Neural crest cell (in vitro differentiated cells): ENCODE measurements at regions not wholly inside any gene's neighbourhood (a gene's known extent, or its start where the extent isn't known, plus 50 kb on each side); places are given as distances from the start of the nearest gene placed in this dataset.

Experiments
- DNase-seq: peaks from one replicate; pipeline ENCODE4 v3.0.0; 2021; ENCODE audit warnings: low read depth, mixed read lengths, low spot score
- H3K27ac Mint-ChIP-seq: one replicate; pipeline ENCODE4 v1.8.0; 2021; ENCODE audit warnings: mild to moderate bottlenecking, mixed read lengths; ENCODE audit not compliant: unreplicated experiment
- H3K27me3 Mint-ChIP-seq: 2 replicates; pipeline ENCODE4 v1.8.0; 2021; ENCODE audit warnings: low read depth, mild to moderate bottlenecking, mixed read lengths
- H3K36me3 Mint-ChIP-seq: 2 replicates; pipeline ENCODE4 v1.8.0; 2021; ENCODE audit warnings: low read depth, mild to moderate bottlenecking, mixed read lengths
- H3K4me1 Mint-ChIP-seq: 2 replicates; pipeline ENCODE4 v1.8.0; 2021; ENCODE audit warnings: mixed read lengths
- H3K4me3 Mint-ChIP-seq: one replicate; pipeline ENCODE4 v1.8.0; 2021; ENCODE audit warnings: mild to moderate bottlenecking, mixed read lengths
- H3K9me3 Mint-ChIP-seq: 2 replicates; pipeline ENCODE4 v1.8.0; 2021; ENCODE audit warnings: mixed read lengths
- TF ChIP-seq, protein P1 (sequence below): fragments of 200-600 bp; sonication (generic); conservative IDR thresholded peaks from 2 replicates; pipeline ENCODE4 v1.5.0; 2021; ENCODE audit warnings: antibody characterized with exemption, mild to moderate bottlenecking

DNA sequence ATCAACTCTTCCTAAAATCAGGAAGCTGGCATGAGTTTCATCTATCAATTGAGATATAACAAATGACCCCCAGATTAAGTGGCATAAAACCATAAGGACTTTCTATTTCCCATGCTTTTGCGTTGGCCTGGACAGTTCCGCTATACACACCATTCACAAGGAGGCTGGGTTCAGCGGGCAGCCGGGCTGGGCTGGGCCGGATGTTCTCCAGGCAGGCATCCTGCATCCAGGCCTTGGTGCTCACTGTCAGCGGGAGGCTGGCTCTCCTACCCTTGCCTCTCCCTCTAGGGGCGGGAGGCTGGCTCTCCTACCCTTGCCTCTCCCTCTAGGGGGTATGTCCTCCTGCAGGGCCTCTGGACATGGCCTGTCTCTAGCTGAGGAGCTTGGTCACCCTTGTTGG, 266.0 kb upstream of the ARRDC4 start:
- no peaks in the 10 kb centered on the region for H3K4me1 Mint-ChIP-seq
- no peak overlapping the region for H3K4me3 Mint-ChIP-seq
- peaks cover 3% of the 10 kb centered on the region for H3K9me3 Mint-ChIP-seq
- H3K36me3 Mint-ChIP-seq: peaks cover 3% of the 10 kb centered on the region
- no peak for DNase-seq
- H3K27ac Mint-ChIP-seq: no peak overlapping the region
- TF ChIP-seq, protein P1, sequence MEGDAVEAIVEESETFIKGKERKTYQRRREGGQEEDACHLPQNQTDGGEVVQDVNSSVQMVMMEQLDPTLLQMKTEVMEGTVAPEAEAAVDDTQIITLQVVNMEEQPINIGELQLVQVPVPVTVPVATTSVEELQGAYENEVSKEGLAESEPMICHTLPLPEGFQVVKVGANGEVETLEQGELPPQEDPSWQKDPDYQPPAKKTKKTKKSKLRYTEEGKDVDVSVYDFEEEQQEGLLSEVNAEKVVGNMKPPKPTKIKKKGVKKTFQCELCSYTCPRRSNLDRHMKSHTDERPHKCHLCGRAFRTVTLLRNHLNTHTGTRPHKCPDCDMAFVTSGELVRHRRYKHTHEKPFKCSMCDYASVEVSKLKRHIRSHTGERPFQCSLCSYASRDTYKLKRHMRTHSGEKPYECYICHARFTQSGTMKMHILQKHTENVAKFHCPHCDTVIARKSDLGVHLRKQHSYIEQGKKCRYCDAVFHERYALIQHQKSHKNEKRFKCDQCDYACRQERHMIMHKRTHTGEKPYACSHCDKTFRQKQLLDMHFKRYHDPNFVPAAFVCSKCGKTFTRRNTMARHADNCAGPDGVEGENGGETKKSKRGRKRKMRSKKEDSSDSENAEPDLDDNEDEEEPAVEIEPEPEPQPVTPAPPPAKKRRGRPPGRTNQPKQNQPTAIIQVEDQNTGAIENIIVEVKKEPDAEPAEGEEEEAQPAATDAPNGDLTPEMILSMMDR: no peak
- no peaks in the 10 kb centered on the region for H3K27me3 Mint-ChIP-seq

- no peak overlapping the region for H3K4me3 Mint-ChIP-seq
- no peaks in the 10 kb centered on the region for H3K27me3 Mint-ChIP-seq
- H3K9me3 Mint-ChIP-seq: peaks cover 2% of the 10 kb centered on the region
- no peak for DNase-seq
- H3K4me1 Mint-ChIP-seq: no peaks in the 10 kb centered on the region
- H3K27ac Mint-ChIP-seq: no peak overlapping the region
- TF ChIP-seq, protein P1: no peak
- H3K36me3 Mint-ChIP-seq: no peaks in the 10 kb centered on the region
These were observed 257.1 kb upstream of the ARRDC4 start for GRCh38 chr15:97703400-97703799.

GRCh38 chr15:97706059-97706458, 254.4 kb upstream of the ARRDC4 start:
- TF ChIP-seq, protein P1: no peak
- no peak overlapping the region for H3K27ac Mint-ChIP-seq

DNA sequence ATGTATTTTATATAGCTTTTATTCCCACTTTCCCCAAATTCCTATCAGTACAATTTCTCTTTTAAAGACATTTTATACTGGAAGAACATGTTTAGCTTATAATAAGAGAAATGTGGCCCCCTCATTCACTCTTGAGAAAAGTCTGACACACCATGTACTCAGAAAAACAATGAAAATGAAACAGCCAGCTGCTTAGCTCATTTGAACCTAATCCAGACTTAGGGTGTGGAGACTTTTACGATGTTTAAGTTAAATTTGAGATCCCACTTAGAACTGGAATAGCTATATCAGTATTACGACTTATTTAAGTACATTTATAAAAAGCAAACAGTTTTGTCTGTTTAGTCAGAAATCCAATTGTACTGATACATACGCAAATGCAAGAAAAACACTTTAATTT, 252.3 kb upstream of the ARRDC4 start:
- no peak overlapping the region for H3K4me3 Mint-ChIP-seq
- no peaks in the 10 kb centered on the region for H3K4me1 Mint-ChIP-seq
- H3K27ac Mint-ChIP-seq: no peak overlapping the region
- H3K27me3 Mint-ChIP-seq: no peaks in the 10 kb centered on the region
- H3K9me3 Mint-ChIP-seq: peaks cover 3% of the 10 kb centered on the region
- no peaks in the 10 kb centered on the region for H3K36me3 Mint-ChIP-seq
- no peak for DNase-seq
- TF ChIP-seq, protein P1: no peak

More at GRCh38 chr15:97706059-97706458, 254.4 kb upstream of the ARRDC4 start:
- no peaks in the 10 kb centered on the region for H3K27me3 Mint-ChIP-seq
- H3K36me3 Mint-ChIP-seq: no peaks in the 10 kb centered on the region
- H3K4me3 Mint-ChIP-seq: no peak overlapping the region
- DNase-seq: no peak
- H3K9me3 Mint-ChIP-seq: peaks cover 5% of the 10 kb centered on the region
- H3K4me1 Mint-ChIP-seq: no peaks in the 10 kb centered on the region

- H3K4me1 Mint-ChIP-seq: no peaks in the 10 kb centered on the region
- no peaks in the 10 kb centered on the region for H3K36me3 Mint-ChIP-seq
- TF ChIP-seq, protein P1: no peak
- no peaks in the 10 kb centered on the region for H3K27me3 Mint-ChIP-seq
- H3K27ac Mint-ChIP-seq: no peak overlapping the region
- DNase-seq: no peak
- no peak overlapping the region for H3K4me3 Mint-ChIP-seq
- H3K9me3 Mint-ChIP-seq: peaks cover 3% of the 10 kb centered on the region
These were observed 248.0 kb upstream of the ARRDC4 start for GRCh38 chr15:97712530-97712929.

DNA sequence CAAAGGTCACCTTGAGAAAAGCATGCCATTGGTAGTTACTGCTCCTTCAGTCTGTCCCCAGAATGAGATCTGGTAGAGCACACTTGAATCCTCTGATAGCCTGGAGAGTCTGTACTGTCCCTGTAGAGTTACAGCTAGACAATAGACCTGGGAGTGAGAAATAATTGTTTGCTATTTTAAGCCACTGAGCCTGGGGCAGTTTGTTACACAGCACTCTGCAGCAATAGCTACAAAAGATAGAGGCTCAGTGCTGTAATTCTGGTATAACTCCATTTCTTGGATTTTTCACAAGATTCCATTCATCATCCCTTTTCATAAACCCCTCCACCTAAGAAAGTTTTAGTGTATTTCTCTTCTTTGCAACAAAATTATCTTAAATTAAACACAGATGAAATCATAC, 242.7 kb upstream of the ARRDC4 start:
- H3K4me3 Mint-ChIP-seq: no peak overlapping the region
- H3K36me3 Mint-ChIP-seq: peaks cover 18% of the 10 kb centered on the region
- H3K4me1 Mint-ChIP-seq: no peaks in the 10 kb centered on the region
- H3K27ac Mint-ChIP-seq: peak overlapping the region; percentile 27
- TF ChIP-seq, protein P1: no peak
- H3K9me3 Mint-ChIP-seq: peaks cover 17% of the 10 kb centered on the region
- DNase-seq: no peak
- no peaks in the 10 kb centered on the region for H3K27me3 Mint-ChIP-seq
